Endothelial cell of umbilical vein (primary cell): ENCODE measurements at regions not wholly inside any gene's neighbourhood (a gene's known extent, or its start where the extent isn't known, plus 50 kb on each side); places are given as distances from the start of the nearest gene placed in this dataset.

Experiments
- BruUV-seq: library from RNA; stranded (reverse); fragments of 400-500 nt; replicated peaks from 2 replicates; lab custom pipeline; 2021; lab: Mats Ljungman, UMichigan
- CTCF ChIA-PET: fragments of 300-600, 350-600 bp; sonication (Branson Sonifier 250); formaldehyde crosslinking; loops from one replicate; lab custom pipeline; 2021; ENCODE audit warnings: antibody characterized with exemption, inconsistent platforms; lab: Charles Lee
- POLR2A ChIA-PET: fragments of 300-600, 350-600 bp; sonication (Branson Sonifier 250); formaldehyde crosslinking; loops from one replicate; lab custom pipeline; 2021; ENCODE audit warnings: antibody characterized with exemption, inconsistent platforms; lab: Charles Lee
- DNase-seq: peaks from one replicate; pipeline ENCODE4 v3.0.0-alpha.2; 2011; ENCODE audit warnings: low read depth, low spot score
- FAIRE-seq: peaks from 2 replicates; lab custom pipeline; 2011; peaks lifted over from hg19 to GRCh38; lab: Jason Lieb, UNC
- H2AFZ ChIP-seq: 2 replicates; pipeline ENCODE4 v1.6.0; 2012; ENCODE audit warnings: low read depth, low read length, control low read depth, inconsistent platforms
- H3K27ac ChIP-seq: 2 replicates; pipeline ENCODE4 v1.5.1; 2011; ENCODE audit warnings: low read depth, mild to moderate bottlenecking, control low read depth, low read length, moderate library complexity; ENCODE audit not compliant: insufficient read depth
- H3K27me3 ChIP-seq, 2 experiments: 2 replicates each; pipeline versions ENCODE4 v1.6.0 to v1.6.1; 2011; ENCODE audit warnings: low read length in 2 of 2, mixed read lengths in 1 of 2; ENCODE audit not compliant: control insufficient read depth in 2 of 2, insufficient read depth in 2 of 2
- H3K36me3 ChIP-seq, 2 experiments: 2 replicates in 1 of 2; 3 replicates in 1 of 2; pipeline ENCODE4 v1.5.1; 2011; ENCODE audit warnings: low read length in 2 of 2, mild to moderate bottlenecking in 1 of 2, moderate library complexity in 1 of 2; ENCODE audit not compliant: control insufficient read depth in 2 of 2, insufficient read depth in 2 of 2; ENCODE audit errors: extremely low read depth in 1 of 2
- H3K4me1 ChIP-seq: 3 replicates; pipeline ENCODE4 v1.5.1; 2011; ENCODE audit warnings: mild to moderate bottlenecking, low read length; ENCODE audit not compliant: control insufficient read depth, insufficient read depth; ENCODE audit errors: extremely low read depth
- H3K4me2 ChIP-seq: 2 replicates; pipeline ENCODE4 v1.6.1; 2011; ENCODE audit warnings: low read length, control low read depth, mixed read lengths; ENCODE audit not compliant: insufficient read depth
- H3K4me3 ChIP-seq, 3 experiments: fragments of 200-600 bp in 1 of 3; sonication (generic), shearing (Covaris generic) in 1 of 3; replicated peaks in 1 of 3; 2 replicates each; pipeline ENCODE4 v1.5.1; 2011 to 2016; ENCODE audit warnings: control low read depth in 3 of 3, low read length in 3 of 3, mild to moderate bottlenecking in 2 of 3, inconsistent platforms in 1 of 3, low read depth in 1 of 3, moderate library complexity in 1 of 3; ENCODE audit not compliant: insufficient read depth in 1 of 3
- H3K79me2 ChIP-seq: 2 replicates; pipeline ENCODE4 v1.6.0; 2012; ENCODE audit warnings: low read length, inconsistent platforms; ENCODE audit not compliant: control insufficient read depth, insufficient read depth
- H3K9ac ChIP-seq: replicated peaks from 2 replicates; pipeline ENCODE3; 2011; ENCODE audit warnings: low read length, control low read depth; ENCODE audit not compliant: insufficient read depth; ENCODE audit errors: extremely low read depth
- H3K9me1 ChIP-seq: replicated peaks from 3 replicates; pipeline ENCODE4 v1.6.0; 2011; ENCODE audit warnings: mild to moderate bottlenecking, low read length; ENCODE audit not compliant: control insufficient read depth, insufficient read depth; ENCODE audit errors: extremely low read depth
- H3K9me3 ChIP-seq: replicated peaks from 2 replicates; pipeline ENCODE4 v1.5.1; 2012; ENCODE audit warnings: low read length, inconsistent platforms; ENCODE audit not compliant: control insufficient read depth, insufficient read depth
- H4K20me1 ChIP-seq: replicated peaks from 2 replicates; pipeline ENCODE3; 2011; ENCODE audit warnings: mild to moderate bottlenecking, low read length; ENCODE audit not compliant: control insufficient read depth, insufficient read depth; ENCODE audit errors: extremely low read depth
- CTCF ChIP-seq, 2 donors: IDR thresholded peaks; 1 replicate in 1 of 2; 2 replicates in 1 of 2; pipeline ENCODE4 v1.5.1; 2011; ENCODE audit warnings: low read length in 2 of 2, mild to moderate bottlenecking in 2 of 2, moderate library complexity in 2 of 2, control low read depth in 1 of 2, inconsistent platforms in 1 of 2, low read depth in 1 of 2; ENCODE audit not compliant: insufficient read depth in 1 of 2; ENCODE audit errors: extremely low read depth in 1 of 2
- EZH2 ChIP-seq: IDR thresholded peaks from 2 replicates; pipeline ENCODE4 v1.6.1; 2012; ENCODE audit warnings: borderline replicate concordance, low read depth, mild to moderate bottlenecking, moderate library complexity, low read length, inconsistent platforms; ENCODE audit not compliant: severe bottlenecking
- FOS ChIP-seq: IDR thresholded peaks from 2 replicates; pipeline ENCODE4 v1.6.1; 2011; ENCODE audit warnings: mild to moderate bottlenecking, low read length, moderate library complexity, borderline replicate concordance; ENCODE audit not compliant: insufficient read depth
- GATA2 ChIP-seq: IDR thresholded peaks from 2 replicates; pipeline ENCODE4 v1.7.0; 2011; ENCODE audit warnings: low read depth, mild to moderate bottlenecking, moderate library complexity, mixed read lengths, low read length; ENCODE audit not compliant: insufficient read length, insufficient read depth
- JUN ChIP-seq: IDR thresholded peaks from 2 replicates; pipeline ENCODE4 v1.6.1; 2011; ENCODE audit warnings: borderline replicate concordance, low read depth; ENCODE audit not compliant: insufficient read length, insufficient read depth
- MAX ChIP-seq: IDR thresholded peaks from 2 replicates; pipeline ENCODE4 v1.6.1; 2011; ENCODE audit not compliant: insufficient read depth, insufficient read length
- MYC ChIP-seq: IDR thresholded peaks from one replicate; pipeline ENCODE4 v1.6.1; 2011; ENCODE audit warnings: mild to moderate bottlenecking, low read depth, low read length
- POLR2A ChIP-seq: IDR thresholded peaks from 2 replicates; pipeline ENCODE4 v1.6.1; 2012; ENCODE audit warnings: low read depth, mild to moderate bottlenecking, control low read depth, low read length
- POLR2AphosphoS5 ChIP-seq: IDR thresholded peaks from 2 replicates; pipeline ENCODE4 v1.6.1; 2012; ENCODE audit warnings: low read depth, mild to moderate bottlenecking, control low read depth, low read length, moderate library complexity; ENCODE audit not compliant: insufficient read depth
- dilution Hi-C: fragments of 300-500 bp; cut with MboI; formaldehyde crosslinking; loops from one replicate; pipeline ENCODE4 v1.15.0; 2019; ENCODE audit warnings: low sequenced_read_pairs; ENCODE audit not compliant: extremely low pct_ligation_motif_present
- intact Hi-C: fragments of 100-400 bp; cut with micrococcal nuclease; formaldehyde crosslinking; loops from one replicate; pipeline ENCODE4 v1.10.0; 2022

DNA sequence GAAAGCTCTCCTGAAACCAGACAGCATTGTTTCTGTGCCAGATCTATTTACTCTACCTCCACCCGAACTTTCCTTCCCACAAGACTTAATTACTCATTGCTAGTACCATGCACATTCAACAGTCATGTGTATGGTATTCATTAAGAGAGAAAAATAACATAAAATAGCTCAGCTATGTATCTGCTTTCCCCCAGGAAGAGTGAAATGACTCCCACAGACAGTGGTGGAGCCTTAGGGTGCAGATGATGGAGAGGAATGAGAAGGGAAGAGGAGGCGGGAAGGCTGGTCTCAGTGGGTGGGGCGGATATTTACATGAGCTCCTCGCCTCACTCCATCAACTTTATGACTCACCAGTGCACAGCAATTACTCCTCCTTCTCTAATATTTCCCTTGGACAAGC is 724.5 kb downstream of the EPHA4 start:
- Histone ChIP-seq H3K36me3 (no peaks in the 10 kb centered on the region), H4K20me1 (no peaks in the 10 kb centered on the region), H3K9ac (no peak overlapping the region), H3K9me3 (no peaks in the 10 kb centered on the region), H2AFZ (no peak overlapping the region), H3K79me2 (no peaks in the 10 kb centered on the region), H3K4me1 (no peaks in the 10 kb centered on the region), H3K9me1 (no peaks in the 10 kb centered on the region), H3K27me3 (no peaks in the 10 kb centered on the region), H3K27ac (no peak overlapping the region), H3K4me3 (no peak overlapping the region), H3K4me2 (no peak overlapping the region)
- TF ChIP-seq POLR2A (no peak), MYC (no peak), FOS (no peak), POLR2AphosphoS5 (no peak), EZH2 (no peak), JUN (no peak), CTCF (IDR thresholded peaks at IDR 0.05; ENCODE audit: extremely low read depth in 1 of 2, insufficient read depth in 1 of 2, low read depth in 1 of 2, low read length in 2 of 2) (no peak), GATA2 (no peak), MAX (no peak)
- dilution Hi-C loops: no loop called here
- BruUV-seq: no TSS peak
- CTCF ChIA-PET: no interaction called here
- POLR2A ChIA-PET: no interaction called here
- no peak for DNase-seq
- intact Hi-C loops: no loop called here
- no peak for FAIRE-seq
